ENCODE measurements at regions not wholly inside any gene's neighbourhood (a gene's known extent, or its start where the extent isn't known, plus 50 kb on each side); places are given as distances from the start of the nearest gene placed in this dataset.

- H3K36me3 ChIP-seq (ENCODE audit: insufficient read depth, insufficient read length, low read length): no peaks in the 10 kb centered on the region
- no peak for DNase-seq (ENCODE audit: low read depth, low spot score)
- TF ChIP-seq YY1 (IDR thresholded peaks at IDR 0.05; ENCODE audit: insufficient read depth, insufficient read length) (no peak), ZNF274 (IDR thresholded peaks at IDR 0.05; ENCODE audit: low read depth, low read length) (no peak), SUZ12 (IDR thresholded peaks at IDR 0.05; ENCODE audit: extremely low read depth, insufficient read depth, insufficient read length) (no peak)
- peaks cover 23% of the 10 kb centered on the region for H3K9me3 ChIP-seq (ENCODE audit: insufficient read depth, low read length)
- H3K9ac ChIP-seq (ENCODE audit: insufficient read length, low read depth): no peak overlapping the region
- H3K4me3 ChIP-seq (ENCODE audit: insufficient read length, low read depth): no peak overlapping the region
- no peaks in the 10 kb centered on the region for H3K27me3 ChIP-seq (ENCODE audit: insufficient read depth, insufficient read length)
- H3K4me1 ChIP-seq (ENCODE audit: insufficient read depth, insufficient read length): peaks cover 3% of the 10 kb centered on the region
Observed at GRCh38 chr6:170116636-170117035, 174.2 kb downstream of the DLL1 start.

- no peaks in the 10 kb centered on the region for H3K27me3 ChIP-seq (ENCODE audit: insufficient read depth, insufficient read length)
- no peak overlapping the region for H3K4me3 ChIP-seq (ENCODE audit: insufficient read length, low read depth)
- DNase-seq (ENCODE audit: low read depth, low spot score): no peak
- TF ChIP-seq ZNF274 (IDR thresholded peaks at IDR 0.05; ENCODE audit: low read depth, low read length) (no peak), YY1 (IDR thresholded peaks at IDR 0.05; ENCODE audit: insufficient read depth, insufficient read length) (no peak), SUZ12 (IDR thresholded peaks at IDR 0.05; ENCODE audit: extremely low read depth, insufficient read depth, insufficient read length) (no peak)
- H3K9me3 ChIP-seq (ENCODE audit: insufficient read depth, low read length): peaks cover 8% of the 10 kb centered on the region
- peaks cover 6% of the 10 kb centered on the region for H3K4me1 ChIP-seq (ENCODE audit: insufficient read depth, insufficient read length)
- no peak overlapping the region for H3K9ac ChIP-seq (ENCODE audit: insufficient read length, low read depth)
- no peaks in the 10 kb centered on the region for H3K36me3 ChIP-seq (ENCODE audit: insufficient read depth, insufficient read length, low read length)
Observed at GRCh38 chr6:170114956-170115855, 175.7 kb downstream of the DLL1 start.

GRCh38 chr6:170114187-170114945 lies 176.5 kb downstream of the DLL1 start:
- Histone ChIP-seq H3K9me3 (ENCODE audit: insufficient read depth, low read length) (peaks cover under 1% of the 10 kb centered on the region; the same call in 1 of the 2 replicates), H3K36me3 (ENCODE audit: insufficient read depth, insufficient read length, low read length) (no peaks in the 10 kb centered on the region), H3K9ac (ENCODE audit: insufficient read length, low read depth) (no peak overlapping the region), H3K4me3 (ENCODE audit: insufficient read length, low read depth) (no peak overlapping the region), H3K4me1 (ENCODE audit: insufficient read depth, insufficient read length) (peaks cover 6% of the 10 kb centered on the region), H3K27me3 (ENCODE audit: insufficient read depth, insufficient read length) (no peaks in the 10 kb centered on the region)
- no peak for DNase-seq (ENCODE audit: low read depth, low spot score)
- TF ChIP-seq SUZ12 (IDR thresholded peaks at IDR 0.05; ENCODE audit: extremely low read depth, insufficient read depth, insufficient read length) (no peak), YY1 (IDR thresholded peaks at IDR 0.05; ENCODE audit: insufficient read depth, insufficient read length) (no peak), ZNF274 (IDR thresholded peaks at IDR 0.05; ENCODE audit: low read depth, low read length) (no peak)

GRCh38 chr6:170113141-170113540 lies 177.7 kb downstream of the DLL1 start:
- no peak for TF ChIP-seq SUZ12 (IDR thresholded peaks at IDR 0.05; ENCODE audit: extremely low read depth, insufficient read depth, insufficient read length)
- TF ChIP-seq YY1 (IDR thresholded peaks at IDR 0.05; ENCODE audit: insufficient read depth, insufficient read length): no peak
- Histone ChIP-seq H3K9ac (ENCODE audit: insufficient read length, low read depth) (no peak overlapping the region), H3K4me1 (ENCODE audit: insufficient read depth, insufficient read length) (peaks cover 6% of the 10 kb centered on the region), H3K9me3 (ENCODE audit: insufficient read depth, low read length) (no peaks in the 10 kb centered on the region), H3K36me3 (ENCODE audit: insufficient read depth, insufficient read length, low read length) (no peaks in the 10 kb centered on the region), H3K4me3 (ENCODE audit: insufficient read length, low read depth) (no peak overlapping the region), H3K27me3 (ENCODE audit: insufficient read depth, insufficient read length) (no peaks in the 10 kb centered on the region)
- DNase-seq (ENCODE audit: low read depth, low spot score): no peak

GRCh38 chr6:170112583-170112860 lies 178.4 kb downstream of the DLL1 start:
- no peak for TF ChIP-seq ZNF274 (IDR thresholded peaks at IDR 0.05; ENCODE audit: low read depth, low read length)
- TF ChIP-seq YY1 (IDR thresholded peaks at IDR 0.05; ENCODE audit: insufficient read depth, insufficient read length): no peak
- no peak for TF ChIP-seq SUZ12 (IDR thresholded peaks at IDR 0.05; ENCODE audit: extremely low read depth, insufficient read depth, insufficient read length)
- H3K9me3 ChIP-seq (ENCODE audit: insufficient read depth, low read length): no peaks in the 10 kb centered on the region
- no peaks in the 10 kb centered on the region for H3K36me3 ChIP-seq (ENCODE audit: insufficient read depth, insufficient read length, low read length)
- no peak for DNase-seq (ENCODE audit: low read depth, low spot score)
- H3K4me1 ChIP-seq (ENCODE audit: insufficient read depth, insufficient read length): peaks cover 6% of the 10 kb centered on the region
- H3K4me3 ChIP-seq (ENCODE audit: insufficient read length, low read depth): no peak overlapping the region
- H3K27me3 ChIP-seq (ENCODE audit: insufficient read depth, insufficient read length): no peaks in the 10 kb centered on the region
- H3K9ac ChIP-seq (ENCODE audit: insufficient read length, low read depth): no peak overlapping the region

GRCh38 chr6:170111816-170112582 lies 178.9 kb downstream of the DLL1 start:
- TF ChIP-seq YY1 (IDR thresholded peaks at IDR 0.05; ENCODE audit: insufficient read depth, insufficient read length): no peak
- TF ChIP-seq SUZ12 (IDR thresholded peaks at IDR 0.05; ENCODE audit: extremely low read depth, insufficient read depth, insufficient read length): no peak
- TF ChIP-seq ZNF274 (IDR thresholded peaks at IDR 0.05; ENCODE audit: low read depth, low read length): no peak
- Histone ChIP-seq H3K4me1 (ENCODE audit: insufficient read depth, insufficient read length) (peaks cover 6% of the 10 kb centered on the region), H3K9ac (ENCODE audit: insufficient read length, low read depth) (no peak overlapping the region), H3K36me3 (ENCODE audit: insufficient read depth, insufficient read length, low read length) (no peaks in the 10 kb centered on the region), H3K4me3 (ENCODE audit: insufficient read length, low read depth) (no peak overlapping the region), H3K9me3 (ENCODE audit: insufficient read depth, low read length) (no peaks in the 10 kb centered on the region), H3K27me3 (ENCODE audit: insufficient read depth, insufficient read length) (no peaks in the 10 kb centered on the region)
- DNase-seq (ENCODE audit: low read depth, low spot score): no peak

Measured in NT2/D1 (cell line).